ENCODE measurements at regions not wholly inside any gene's neighbourhood (a gene's known extent, or its start where the extent isn't known, plus 50 kb on each side); places are given as distances from the start of the nearest gene placed in this dataset.

DNA sequence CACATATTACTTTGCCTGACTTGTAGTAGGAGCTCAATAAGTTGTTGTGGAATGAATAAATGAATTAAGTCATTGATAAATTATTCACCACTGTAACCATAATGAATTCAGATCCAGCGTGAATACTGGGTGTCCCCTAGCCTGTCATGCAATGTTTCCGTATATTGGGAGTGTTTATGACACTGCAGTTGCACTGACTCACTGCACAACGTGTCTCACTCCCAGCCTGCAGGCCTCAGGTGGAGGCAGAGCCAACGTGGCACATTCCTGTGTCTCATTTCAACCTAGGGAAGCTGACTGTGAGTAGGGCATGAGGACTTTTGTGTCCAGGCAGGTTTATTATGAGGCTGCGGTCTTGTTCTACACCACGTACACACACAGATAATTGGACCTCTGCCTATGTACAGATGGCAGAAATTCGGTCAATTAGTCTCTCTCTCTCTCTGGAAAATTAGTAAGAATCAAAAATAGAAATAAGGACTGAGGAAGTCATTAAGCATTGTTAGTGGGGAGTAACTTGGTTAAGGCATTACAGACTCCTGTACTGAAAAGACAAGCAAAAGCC is 299.1 kb upstream of the IGFBP3 start:
- DNase-seq (ENCODE audit: low spot score): no peak
- Histone ChIP-seq H3K4me3 (no peak overlapping the region), H3K27ac (no peak overlapping the region)
- TF ChIP-seq, protein P1, sequence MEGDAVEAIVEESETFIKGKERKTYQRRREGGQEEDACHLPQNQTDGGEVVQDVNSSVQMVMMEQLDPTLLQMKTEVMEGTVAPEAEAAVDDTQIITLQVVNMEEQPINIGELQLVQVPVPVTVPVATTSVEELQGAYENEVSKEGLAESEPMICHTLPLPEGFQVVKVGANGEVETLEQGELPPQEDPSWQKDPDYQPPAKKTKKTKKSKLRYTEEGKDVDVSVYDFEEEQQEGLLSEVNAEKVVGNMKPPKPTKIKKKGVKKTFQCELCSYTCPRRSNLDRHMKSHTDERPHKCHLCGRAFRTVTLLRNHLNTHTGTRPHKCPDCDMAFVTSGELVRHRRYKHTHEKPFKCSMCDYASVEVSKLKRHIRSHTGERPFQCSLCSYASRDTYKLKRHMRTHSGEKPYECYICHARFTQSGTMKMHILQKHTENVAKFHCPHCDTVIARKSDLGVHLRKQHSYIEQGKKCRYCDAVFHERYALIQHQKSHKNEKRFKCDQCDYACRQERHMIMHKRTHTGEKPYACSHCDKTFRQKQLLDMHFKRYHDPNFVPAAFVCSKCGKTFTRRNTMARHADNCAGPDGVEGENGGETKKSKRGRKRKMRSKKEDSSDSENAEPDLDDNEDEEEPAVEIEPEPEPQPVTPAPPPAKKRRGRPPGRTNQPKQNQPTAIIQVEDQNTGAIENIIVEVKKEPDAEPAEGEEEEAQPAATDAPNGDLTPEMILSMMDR (IDR thresholded peaks at IDR 0.05): no peak

GRCh38 chr7:46218461-46219200 is 297.6 kb upstream of the IGFBP3 start:
- Histone ChIP-seq H3K4me3 (no peak overlapping the region), H3K27ac (no peak overlapping the region)
- TF ChIP-seq, protein P1 (IDR thresholded peaks at IDR 0.05): no peak
- DNase-seq (ENCODE audit: low spot score): no peak

DNA sequence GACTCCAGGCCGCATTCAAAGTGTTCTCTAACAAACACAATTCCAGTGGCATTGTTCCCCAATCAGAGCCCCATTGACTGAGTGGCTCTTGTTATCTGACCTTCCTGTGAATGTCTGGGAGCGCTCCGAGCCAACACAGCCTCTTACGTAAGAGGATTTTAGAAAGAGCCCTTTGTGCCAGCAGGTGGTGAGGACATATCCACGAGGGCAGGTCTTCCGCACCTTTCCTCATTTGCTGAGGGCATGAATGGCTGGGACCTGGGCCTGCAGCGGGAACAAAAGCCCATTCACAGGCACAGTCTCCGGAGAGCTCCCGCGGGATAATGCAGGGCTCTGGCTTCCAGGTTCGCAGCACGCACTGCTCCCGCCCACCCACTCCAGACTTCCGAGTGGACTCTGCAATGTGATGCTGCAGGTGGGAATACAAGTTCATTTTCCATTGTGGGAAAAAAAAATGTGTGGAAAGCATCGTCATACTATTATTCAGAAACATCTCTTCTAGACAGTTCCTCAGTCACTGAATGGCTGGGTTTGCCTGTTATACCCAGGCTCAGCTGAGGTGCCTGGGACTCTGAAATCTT is 295.0 kb upstream of the IGFBP3 start:
- Histone ChIP-seq H3K27ac (no peak overlapping the region), H3K4me3 (no peak overlapping the region)
- no peak for DNase-seq (ENCODE audit: low spot score)
- TF ChIP-seq, protein P1 (IDR thresholded peaks at IDR 0.05): no peak

DNA sequence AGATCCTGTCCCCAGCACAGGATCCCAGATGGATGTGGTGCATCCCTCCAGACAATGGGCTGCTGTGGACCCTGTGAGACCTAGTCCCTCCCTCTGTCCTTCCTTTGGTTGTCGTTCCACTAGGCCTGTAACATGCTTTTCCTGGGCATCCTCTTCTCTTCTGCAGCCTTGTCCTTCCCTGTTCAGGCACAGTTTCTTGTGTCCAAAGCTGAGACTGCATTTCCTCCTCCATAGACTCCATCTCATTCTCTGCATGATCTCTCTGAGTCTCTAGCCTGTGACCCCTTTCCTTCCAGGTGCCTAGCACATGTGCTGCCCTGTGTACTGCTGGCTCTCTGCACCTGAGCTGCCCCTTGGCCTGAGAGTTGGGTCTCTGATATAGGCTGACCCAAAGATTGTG is 293.5 kb upstream of the IGFBP3 start:
- no peak overlapping the region for H3K27ac ChIP-seq
- TF ChIP-seq, protein P1 (IDR thresholded peaks at IDR 0.05): no peak

DNA sequence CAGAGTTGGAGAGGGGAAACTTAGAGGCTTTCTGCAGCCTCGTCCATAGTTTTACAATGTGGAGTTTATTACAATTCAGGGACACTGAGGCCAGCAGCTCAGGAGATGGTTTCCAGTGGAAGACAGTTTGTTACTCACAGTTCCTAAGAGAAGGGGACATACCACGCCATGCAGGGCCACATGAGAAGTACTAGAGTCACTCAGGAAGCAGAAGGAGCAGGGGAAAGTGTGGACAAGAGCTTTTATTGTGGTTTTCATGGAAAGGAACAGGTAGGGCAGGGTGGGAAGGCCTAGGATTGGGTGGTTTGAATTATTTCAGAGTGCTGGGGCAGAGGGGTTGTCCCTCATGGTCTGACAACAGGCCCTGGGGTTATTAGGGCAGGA is 292.1 kb upstream of the IGFBP3 start:
- no peak for DNase-seq (ENCODE audit: low spot score)
- Histone ChIP-seq H3K27ac (no peak overlapping the region), H3K4me3 (no peak overlapping the region)
- TF ChIP-seq, protein P1 (IDR thresholded peaks at IDR 0.05): no peak

More for the DNA sequence above, 293.5 kb upstream of the IGFBP3 start:
- no peak overlapping the region for H3K4me3 ChIP-seq
- DNase-seq (ENCODE audit: low spot score): no peak

- Histone ChIP-seq H3K4me3 (no peak overlapping the region), H3K27ac (no peak overlapping the region)
- no peak for DNase-seq (ENCODE audit: low spot score)
- TF ChIP-seq, protein P1 (IDR thresholded peaks at IDR 0.05): no peak
Measured at GRCh38 chr7:46212425-46213153, 291.5 kb upstream of the IGFBP3 start.
